Activated T-helper 1 cell treated with anti-CD3 and anti-CD28 coated beads, Interleukin-2, amount 50 U/mL, for 16 hours (primary cell): ENCODE measurements at regions not wholly inside any gene's neighbourhood (a gene's known extent, or its start where the extent isn't known, plus 50 kb on each side); places are given as distances from the start of the nearest gene placed in this dataset.

Source experiments
- DNase-seq, 2 donors: peaks; one replicate each; pipeline ENCODE4 v3.0.0-alpha.2; 2020; ENCODE audit warnings: low read depth in 1 of 2, low spot score in 1 of 2

DNA sequence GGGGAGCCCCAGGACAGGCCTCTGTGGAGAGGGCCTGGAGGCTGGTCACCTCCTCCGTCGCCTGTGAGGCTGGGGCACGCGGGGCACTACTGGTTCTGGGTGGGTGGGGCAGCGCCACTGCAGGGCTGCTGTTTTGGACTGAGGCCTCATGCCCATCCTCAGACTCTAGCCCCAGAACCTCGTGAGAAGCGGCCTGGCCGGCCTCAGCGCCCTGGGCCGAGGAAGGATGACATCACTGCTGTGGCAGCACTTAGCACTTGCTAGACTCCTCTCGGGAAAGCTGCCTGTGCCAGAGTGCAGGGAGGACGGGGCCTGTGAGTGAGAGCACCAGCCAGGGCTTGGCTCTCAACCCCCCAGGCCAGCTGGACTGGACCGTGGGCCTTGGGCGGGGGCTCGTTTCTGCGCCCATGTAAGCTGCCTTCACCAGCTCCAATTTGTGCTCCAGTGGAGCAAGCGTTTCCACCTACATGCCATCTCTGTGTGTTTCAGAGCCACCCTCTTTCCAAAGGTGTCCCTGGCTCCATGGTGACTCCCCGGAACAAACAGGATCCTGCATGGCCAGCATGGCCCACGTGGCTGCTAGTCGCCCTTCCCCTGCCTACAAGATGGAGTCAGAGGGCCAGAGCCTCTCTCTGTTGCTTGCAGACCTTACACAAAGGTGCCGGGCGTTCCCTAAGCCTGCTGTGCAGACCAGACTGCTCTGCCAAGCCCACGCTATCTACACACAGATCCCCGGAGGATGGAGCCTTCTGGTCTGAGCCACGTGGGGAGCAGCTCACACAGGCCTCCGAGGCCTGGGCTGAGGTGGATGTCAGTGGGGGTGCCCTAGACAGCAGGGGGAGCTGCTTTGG lies 102.9 kb downstream of the CTTN start:
- no peak for DNase-seq

DNA sequence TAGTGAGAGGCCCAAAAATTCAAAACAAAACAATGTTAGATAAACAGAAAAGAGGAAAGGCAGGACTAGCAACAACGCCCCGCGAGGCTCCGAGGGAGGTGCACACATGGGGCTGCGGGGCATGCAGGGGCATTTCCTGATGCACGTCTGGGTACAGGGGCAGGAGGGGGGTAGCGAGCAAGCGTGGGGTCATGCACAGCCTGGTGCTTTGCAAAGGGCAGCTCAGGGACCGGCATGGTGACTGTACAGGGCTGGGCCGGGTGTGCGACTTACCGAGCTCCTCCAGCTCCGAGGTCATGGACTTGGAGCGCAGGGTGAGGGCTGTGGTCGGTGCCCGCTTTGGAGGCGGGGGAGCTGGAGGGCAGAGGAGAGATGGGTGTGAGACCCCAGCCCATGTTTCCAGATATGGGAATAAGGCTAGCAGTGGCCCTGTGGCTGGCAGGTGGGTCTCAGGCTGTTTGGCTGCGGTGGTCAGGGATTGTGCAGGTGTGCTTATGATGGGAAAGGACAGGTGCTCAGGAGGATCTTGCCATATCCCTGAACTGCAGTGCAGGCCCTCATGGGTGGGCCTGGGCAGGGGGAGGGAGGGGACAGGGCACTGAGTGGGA lies 103.7 kb downstream of the CTTN start:
- no peak for DNase-seq

DNA sequence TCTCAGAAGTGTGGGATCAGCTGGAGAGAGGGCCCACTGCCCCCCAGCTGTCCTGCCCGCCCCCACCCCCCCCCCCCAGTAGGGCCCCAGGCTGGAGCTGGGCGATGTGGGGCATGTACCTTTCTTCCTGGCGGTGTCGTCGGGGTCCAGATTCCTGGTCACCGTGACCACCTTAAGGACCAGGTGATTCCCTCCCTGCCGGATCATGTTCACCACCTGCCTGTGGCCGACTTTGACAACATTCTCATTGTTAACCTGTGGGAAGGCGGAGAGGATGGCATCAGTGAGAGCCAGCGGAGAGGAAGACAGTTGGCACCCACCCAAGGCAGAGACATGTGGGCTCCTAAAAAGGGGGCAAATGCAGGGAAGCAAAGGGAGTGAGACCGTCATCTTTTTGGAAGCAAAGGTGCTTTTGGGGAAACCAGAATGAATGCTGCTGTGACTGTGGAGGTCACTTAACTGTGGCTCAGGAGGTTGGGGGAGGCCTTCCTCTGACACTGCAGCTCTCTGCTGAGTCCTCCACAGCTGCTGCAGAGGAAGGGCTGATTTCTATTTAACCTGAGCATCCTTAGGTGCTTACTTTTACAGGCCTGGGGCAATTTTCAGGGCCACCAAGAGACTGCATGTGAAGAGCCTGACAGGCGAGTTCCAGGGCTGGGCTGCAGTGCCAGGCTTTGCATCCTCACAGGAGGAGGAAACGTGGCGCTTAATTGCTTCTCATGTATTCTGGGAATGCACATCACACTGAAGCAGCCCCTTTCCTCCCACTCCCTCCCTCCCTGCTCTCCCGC lies 104.5 kb downstream of the CTTN start:
- no peak for DNase-seq

DNA sequence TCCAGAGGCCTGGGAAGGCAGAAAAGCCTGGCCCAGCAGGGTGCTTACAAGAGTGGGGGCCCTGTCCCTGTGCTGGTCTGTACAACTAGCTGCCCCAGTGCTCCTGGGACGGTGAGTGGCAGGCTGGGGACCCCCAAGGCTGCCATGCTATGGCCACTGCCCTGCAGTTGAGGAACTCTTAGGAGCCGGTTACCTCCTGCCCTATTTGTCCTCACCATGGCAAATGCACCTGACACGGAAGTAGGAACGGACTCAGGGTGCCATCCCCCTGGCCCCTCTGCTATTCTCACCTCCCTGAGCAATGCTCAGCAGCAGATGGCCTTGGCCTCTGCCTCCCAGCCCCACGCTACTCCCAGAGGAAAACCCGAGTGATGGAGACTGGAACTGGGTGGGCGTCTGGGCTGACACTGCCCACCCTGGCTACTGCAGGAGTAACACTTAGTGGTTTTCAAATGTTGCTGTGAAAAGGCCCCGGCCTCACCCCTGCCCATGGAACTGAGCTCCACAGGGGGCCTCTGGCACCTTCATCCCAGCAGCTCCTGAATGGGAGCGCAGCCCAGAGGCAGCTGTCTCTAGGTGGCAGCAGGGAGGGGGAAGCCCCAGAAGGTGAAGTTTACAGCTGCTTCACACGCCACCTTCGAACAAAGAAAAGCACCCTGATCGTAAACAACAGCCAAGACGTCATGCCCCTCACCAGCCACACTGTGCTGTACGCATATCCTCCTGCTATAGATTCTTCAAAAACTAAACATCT lies 105.3 kb downstream of the CTTN start:
- DNase-seq: no peak

DNA sequence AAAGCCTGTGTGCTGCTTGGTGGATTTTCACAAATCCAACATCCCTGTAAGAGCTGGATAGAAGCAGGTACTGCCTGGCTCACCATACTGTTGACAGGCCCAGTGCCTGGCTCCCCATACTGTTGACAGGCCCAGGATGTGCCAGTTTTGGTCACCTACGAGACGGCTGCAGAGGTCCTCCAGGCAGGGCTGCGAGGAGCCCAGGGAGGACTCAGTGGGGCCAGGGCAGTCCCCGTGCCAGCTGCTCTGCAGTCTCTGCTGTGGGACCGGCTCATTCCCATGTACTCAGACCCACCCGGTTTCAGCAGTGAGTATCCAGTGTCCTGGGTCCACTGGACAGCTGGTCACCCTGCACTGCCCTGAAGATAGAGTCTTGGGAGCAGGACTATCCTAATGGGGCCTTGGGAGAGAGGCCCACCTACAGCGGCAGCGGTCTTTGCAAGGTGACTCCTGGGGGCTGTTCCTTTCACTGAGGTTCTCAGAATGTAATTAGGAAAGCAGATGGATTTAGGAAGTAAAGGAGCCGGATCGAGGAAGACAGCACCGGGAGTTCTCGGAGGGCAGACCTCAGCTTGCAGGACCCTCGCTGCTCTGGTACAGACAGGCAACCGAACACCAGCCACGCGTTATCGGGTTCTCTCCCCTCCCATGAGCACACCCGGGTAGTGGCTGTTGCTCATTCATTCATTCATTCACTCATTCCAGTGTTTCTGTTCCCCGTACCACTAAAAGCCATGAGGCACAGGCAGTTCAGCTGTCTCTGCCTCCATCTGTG lies 106.1 kb downstream of the CTTN start:
- DNase-seq: no peak

DNA sequence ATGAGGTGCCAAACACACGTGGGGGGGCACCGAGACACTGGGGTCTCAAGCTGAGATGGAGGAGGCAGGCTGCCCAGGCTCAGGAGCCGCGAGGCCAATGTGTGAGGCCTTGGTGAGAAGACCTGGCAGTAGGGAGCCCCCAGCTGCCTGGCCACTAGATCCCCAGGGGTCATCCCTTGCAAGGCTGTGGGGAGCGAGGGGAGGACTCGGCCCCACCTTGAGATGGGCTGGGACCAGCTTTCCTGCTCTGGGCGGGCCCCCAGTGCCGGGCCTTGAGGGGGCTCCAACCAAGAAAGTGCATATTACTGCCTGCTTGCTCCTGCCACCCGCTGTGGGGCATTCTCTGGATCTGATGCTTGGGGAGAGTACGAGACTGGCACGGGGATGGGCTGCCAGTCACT lies 107.0 kb downstream of the CTTN start:
- no peak for DNase-seq

DNA sequence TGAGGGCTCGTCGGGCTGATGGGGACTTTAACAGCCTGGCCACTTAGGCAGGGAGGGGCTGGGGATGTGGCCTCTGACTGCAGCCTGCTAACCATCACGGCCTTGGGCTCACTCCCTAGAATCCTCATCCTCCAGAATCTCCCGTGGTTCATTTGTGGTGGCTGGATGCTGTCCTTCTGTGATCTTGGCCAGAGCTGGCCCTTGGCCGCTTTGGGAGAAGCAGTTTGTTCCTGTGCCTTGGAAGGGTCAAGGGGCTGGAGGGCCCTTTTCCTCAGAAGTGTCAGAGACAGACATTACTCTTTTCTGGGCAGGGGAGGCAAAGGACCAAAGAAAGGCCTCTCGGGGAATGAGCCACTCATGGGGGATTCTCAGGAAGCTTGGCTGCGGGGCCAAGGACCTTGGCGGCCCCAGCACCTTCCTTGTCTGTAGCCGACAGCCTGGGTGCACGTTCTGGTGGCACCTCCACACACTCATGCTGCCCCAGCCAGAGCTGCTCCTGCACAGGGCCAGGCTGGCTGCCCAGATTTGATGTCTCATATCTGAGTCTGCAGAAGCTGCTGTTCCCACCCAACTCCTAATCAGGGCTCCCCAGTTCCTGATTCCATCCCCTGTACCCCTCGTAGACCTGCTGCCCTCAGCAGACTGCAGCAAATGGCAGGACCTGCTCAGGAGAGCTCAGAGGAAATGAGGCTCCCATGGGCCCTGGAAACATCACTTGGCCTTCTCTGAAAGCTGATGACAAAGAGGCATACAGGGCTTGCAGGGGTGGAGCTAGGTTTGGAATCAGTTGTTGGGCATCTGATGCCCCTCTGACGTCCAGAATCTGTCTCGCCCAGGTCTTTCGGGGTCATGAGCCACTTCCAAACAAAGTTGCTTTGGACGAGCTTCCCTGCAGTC lies 107.7 kb downstream of the CTTN start:
- DNase-seq: no peak

DNA sequence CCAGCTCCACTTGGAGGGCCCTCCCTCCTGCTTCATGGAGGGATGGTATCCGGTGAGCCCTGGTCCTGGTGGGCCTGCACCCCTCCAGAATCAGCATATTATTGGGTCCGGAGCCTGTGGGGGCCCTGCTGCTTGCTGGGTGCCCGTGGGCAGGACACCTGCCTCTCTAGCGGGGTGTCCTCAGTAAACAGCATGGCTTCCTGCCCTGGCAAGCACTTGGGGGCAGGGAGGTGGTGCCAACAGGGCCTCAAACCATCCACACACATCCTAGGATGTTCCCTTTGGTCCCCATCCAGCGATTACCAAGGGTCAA lies 108.3 kb downstream of the CTTN start:
- DNase-seq: no peak

DNA sequence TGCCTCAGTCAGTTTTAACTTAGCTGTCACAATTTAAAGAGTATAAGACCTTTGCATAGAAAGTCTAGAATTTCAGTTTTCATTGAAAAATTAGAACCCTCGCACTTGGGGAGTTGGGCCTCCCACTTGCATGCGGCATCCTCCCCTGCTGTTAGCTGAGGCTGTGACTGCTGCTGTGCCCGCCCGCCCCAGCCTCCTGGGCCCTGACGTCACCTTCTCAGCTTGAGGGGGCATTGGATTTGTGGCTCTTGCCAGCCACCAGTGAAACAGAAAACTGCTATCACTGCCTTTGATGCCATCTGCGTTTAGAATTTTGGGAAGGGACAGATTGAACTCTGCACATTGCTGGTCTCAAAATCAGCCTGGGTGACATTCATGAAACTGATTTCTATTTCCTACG lies 108.7 kb downstream of the CTTN start:
- DNase-seq: no peak

DNA sequence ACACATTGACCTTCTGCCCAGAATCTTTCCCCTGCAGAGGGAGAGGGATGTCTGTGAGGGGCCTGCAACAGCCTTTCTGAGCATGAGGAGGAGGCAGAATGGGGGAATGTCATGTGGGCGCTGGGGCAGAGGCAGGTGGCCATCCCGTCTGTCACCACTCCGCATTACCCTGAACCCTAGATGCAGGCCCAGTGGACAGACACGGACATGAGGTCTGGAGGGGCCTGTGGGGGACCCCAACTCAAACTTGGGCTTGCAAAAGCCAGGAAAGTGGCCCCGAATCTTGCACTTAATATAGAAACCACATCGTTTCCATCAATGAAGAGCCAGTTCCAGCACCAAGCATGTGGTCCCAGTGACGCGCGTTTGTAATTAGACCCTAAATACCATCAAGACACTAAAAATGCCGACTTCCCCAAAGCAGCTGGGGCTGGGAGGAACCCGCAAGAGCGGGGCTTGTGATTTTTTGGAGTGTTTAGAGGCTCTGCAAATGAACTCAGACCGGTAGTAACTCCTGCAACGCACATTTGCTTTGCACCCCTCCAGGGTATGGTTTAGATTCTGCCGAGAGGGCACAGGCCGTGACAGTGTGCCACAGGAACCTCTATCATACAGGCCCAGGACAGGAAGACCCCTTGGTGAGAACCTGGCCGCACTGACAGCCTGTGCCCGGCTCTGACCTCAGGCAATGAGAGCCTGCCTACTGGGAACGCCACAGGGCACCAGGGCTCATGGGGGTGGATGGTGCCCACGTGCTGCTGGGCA lies 109.3 kb downstream of the CTTN start:
- DNase-seq: no peak

DNA sequence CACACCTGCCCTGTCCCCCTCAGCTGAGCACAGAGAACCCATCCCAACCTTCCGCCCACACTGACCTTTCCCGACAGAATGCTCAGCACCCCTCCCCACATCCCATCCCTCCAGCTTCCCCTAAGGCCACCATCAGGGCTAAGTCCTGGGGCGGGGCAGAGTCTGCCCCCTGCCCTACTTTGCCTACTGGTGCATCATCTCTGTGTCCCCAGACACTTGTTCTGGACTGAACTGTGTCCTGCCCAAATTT lies 109.8 kb downstream of the CTTN start:
- no peak for DNase-seq

DNA sequence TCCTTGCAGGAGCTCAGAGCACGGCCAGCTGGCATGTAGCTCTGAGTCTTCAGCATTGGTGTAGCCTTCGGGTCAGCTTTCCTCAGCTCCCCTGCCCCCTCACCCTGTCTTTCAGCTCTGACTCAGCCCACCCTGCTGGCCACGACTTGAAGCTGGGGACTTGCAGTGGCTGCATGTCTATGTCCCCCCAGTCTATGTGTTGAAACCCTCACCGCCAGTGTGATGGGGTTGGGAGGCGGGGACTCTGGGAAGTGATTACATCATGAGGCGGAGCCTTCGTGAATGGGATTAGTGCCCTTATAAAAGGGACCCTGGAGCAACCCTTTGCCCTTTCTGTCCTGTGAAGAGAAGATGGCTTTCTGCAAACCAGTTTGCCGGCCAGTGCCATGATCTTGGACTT lies 111.1 kb downstream of the CTTN start:
- DNase-seq: no peak

DNA sequence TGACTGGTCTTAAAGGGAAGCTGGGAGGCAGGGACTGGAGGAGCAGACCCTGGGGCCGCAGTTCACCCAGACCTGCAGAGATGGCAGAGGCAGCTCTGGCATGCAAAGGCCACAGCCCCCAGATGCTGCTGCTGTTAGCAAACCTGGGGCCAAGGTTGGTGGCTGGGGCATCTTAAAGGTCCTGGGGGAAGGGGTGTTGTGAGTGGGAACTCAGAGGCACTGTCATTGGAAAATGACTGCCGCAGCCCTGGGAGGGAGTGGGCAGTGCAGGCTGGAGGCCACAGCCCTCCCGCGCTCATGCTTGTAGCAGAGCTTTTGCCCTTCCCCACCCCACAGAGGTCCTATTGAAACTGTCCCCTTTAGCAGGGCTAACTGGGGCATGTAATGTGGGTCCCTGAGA lies 111.8 kb downstream of the CTTN start:
- no peak for DNase-seq

DNA sequence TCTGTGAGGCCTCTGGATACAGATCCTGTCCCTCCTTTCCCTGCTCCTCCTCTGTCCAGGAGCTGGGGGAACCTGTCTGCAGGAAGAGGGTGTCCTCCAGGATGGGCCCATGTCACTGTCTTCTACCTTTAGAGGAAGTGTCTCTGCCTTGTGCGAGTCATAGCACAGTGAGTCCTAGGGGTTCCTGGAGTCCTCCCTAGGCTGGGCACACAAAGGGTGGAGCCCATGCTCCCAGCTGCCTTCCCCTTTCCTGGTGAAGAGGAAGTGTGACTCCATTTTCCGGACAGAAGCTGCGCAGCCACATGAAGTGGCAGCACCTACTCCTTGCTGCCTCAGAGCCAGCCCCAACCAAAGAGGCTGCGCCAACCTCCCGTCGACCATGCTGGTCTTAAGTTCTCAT lies 112.2 kb downstream of the CTTN start:
- DNase-seq: no peak

DNA sequence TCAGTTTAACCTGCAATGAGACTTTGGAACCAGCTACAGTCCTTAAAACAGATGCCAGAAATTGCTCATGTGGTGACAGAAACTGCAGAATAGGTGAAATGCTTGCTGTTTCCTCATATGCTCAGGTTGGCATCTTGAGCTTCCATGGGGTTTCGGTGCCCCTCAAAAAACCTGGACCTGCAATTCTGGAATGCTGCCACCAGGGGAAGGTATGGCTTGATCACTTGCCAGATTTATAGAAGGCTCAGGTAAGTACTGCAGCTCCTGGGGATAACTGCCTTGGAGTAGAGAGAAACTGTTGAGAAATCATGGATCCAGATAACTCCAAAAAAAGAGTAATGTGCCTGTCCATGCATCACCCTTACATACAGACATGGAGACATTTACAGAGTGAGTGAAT lies 113.0 kb downstream of the CTTN start:
- DNase-seq: no peak

DNA sequence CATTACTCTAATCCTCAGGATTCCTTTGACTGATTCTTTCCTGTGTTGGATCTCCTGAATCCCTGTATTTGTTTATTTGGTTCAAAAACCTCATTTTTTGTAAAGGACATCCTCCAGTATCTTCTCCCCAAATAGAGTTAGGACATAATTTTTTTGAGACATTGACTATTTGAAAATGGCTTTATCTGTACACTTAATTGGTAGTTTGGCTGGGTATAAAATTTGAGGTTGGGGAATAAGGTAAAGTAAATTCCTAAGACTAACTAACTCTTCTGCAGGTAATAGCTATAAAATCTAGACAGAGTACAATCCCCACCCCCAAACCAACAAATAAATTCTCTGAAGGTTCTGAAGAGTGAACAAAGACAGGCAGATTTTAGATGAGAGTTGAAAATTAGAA lies 114.4 kb downstream of the CTTN start:
- no peak for DNase-seq

DNA sequence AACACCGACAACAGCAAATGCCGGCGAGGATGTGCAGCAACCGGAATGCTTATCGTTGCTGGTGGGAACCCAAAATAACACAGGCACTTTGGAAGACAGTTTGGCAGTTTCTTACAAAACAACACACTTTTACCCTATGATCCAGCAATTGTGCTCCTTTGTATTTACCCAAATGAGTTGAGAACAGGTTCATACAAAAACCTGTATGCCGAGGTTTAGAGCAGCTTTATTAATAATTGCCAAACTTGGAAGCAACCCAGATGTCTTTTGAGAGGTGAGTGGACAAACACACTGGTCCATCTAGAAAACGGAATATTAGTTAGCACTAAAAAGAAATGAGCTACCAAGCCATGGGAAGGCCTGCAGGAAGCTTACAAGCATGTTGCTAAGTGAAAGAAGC lies 118.9 kb downstream of the CTTN start:
- no peak for DNase-seq

DNA sequence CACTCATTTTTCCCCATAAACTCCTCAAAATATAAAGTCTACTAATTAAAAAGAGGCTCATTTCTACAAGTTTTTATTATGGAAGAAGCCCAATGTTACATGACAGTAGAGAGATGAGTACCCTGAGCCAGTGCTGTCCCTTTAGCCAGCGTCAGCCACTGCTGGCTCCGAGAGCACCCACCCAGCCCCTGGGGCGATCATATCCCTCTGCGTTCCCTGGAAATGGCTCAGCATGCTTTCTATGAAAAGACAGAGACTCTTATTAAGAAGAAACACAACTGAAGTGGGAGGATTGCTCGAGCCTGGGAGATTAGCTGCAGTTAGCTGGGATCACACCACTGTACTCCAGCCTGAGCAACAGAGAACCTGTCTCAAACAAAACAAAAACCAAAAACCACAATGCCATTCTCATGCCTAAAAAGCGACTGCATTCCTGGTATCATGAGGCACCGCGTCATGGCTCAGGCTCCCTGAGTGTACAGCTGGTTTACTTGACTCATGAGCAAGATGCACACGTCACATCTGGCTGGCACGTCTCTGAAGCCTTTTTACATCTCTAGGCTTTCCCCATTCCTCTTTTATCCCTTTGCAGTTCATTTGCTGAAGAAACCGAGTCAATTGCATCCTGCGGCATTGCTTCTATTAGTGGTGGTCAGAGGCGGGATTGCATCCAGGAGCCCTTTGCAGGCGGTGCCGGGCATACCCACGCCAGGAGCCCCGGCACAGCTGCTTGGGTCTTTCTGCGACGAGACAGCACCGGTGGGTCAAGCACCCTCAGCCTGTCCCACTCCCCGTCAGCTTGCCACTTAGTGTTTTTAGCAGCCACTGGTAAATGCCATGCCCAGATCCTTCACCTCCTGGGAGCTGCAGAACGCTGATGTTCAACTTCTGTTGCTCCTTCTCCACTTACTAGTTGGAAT lies 119.9 kb downstream of the CTTN start:
- no peak for DNase-seq
